NT2/D1 (cell line): ENCODE measurements at regions not wholly inside any gene's neighbourhood (a gene's known extent, or its start where the extent isn't known, plus 50 kb on each side); places are given as distances from the start of the nearest gene placed in this dataset.

Source experiments
- DNase-seq: peaks from one replicate; pipeline ENCODE4 v3.0.0-alpha.2; 2011; ENCODE audit warnings: low read depth, low spot score
- H3K27me3 ChIP-seq: 2 replicates; pipeline ENCODE4 v1.6.0; 2011; ENCODE audit warnings: mild to moderate bottlenecking; ENCODE audit not compliant: insufficient read length, insufficient read depth
- H3K36me3 ChIP-seq: 2 replicates; pipeline ENCODE4 v1.6.1; 2011; ENCODE audit warnings: mild to moderate bottlenecking, low read length, mixed read lengths; ENCODE audit not compliant: insufficient read depth, insufficient read length
- H3K4me1 ChIP-seq: 2 replicates; pipeline ENCODE4 v1.5.1; 2011; ENCODE audit not compliant: insufficient read depth, insufficient read length
- H3K4me3 ChIP-seq: 2 replicates; pipeline ENCODE4 v1.5.1; 2011; ENCODE audit warnings: low read depth; ENCODE audit not compliant: insufficient read length
- H3K9ac ChIP-seq: 2 replicates; pipeline ENCODE4 v1.6.0; 2011; ENCODE audit warnings: low read depth; ENCODE audit not compliant: insufficient read length
- H3K9me3 ChIP-seq: 2 replicates; pipeline ENCODE4 v1.5.1; 2011; ENCODE audit warnings: mild to moderate bottlenecking, low read length; ENCODE audit not compliant: insufficient read depth
- SUZ12 ChIP-seq: IDR thresholded peaks from 2 replicates; pipeline ENCODE4 v1.6.1; 2011; ENCODE audit not compliant: insufficient read length, insufficient read depth; ENCODE audit errors: extremely low read depth
- YY1 ChIP-seq: IDR thresholded peaks from 2 replicates; pipeline ENCODE4 v1.6.1; 2011; ENCODE audit not compliant: insufficient read length, insufficient read depth
- ZNF274 ChIP-seq: IDR thresholded peaks from 2 replicates; pipeline ENCODE4 v1.6.1; 2011; ENCODE audit warnings: mild to moderate bottlenecking, low read depth, low read length

GRCh38 chr20:51154708-51155690 is 132.1 kb upstream of the KCNG1 start:
- H3K4me3 ChIP-seq = no peak overlapping the region
- no peaks in the 10 kb centered on the region for H3K27me3 ChIP-seq
- TF ChIP-seq ZNF274 (no peak), SUZ12 (no peak), YY1 (no peak)
- H3K4me1 ChIP-seq = no peaks in the 10 kb centered on the region
- DNase-seq = no peak
- H3K36me3 ChIP-seq = no peaks in the 10 kb centered on the region
- no peaks in the 10 kb centered on the region for H3K9me3 ChIP-seq
- H3K9ac ChIP-seq = no peak overlapping the region

GRCh38 chr20:51153867-51154707 is 131.2 kb upstream of the KCNG1 start:
- no peaks in the 10 kb centered on the region for H3K9me3 ChIP-seq
- no peak overlapping the region for H3K4me3 ChIP-seq
- no peaks in the 10 kb centered on the region for H3K36me3 ChIP-seq
- no peaks in the 10 kb centered on the region for H3K27me3 ChIP-seq
- DNase-seq = no peak
- H3K4me1 ChIP-seq = no peaks in the 10 kb centered on the region
- TF ChIP-seq YY1 = no peak
- no peak for TF ChIP-seq ZNF274
- TF ChIP-seq SUZ12 = no peak
- H3K9ac ChIP-seq = no peak overlapping the region

GRCh38 chr20:51148941-51149340 is 126.0 kb upstream of the KCNG1 start:
- DNase-seq = no peak
- Histone ChIP-seq H3K9me3 (peaks cover 12% of the 10 kb centered on the region), H3K4me1 (no peaks in the 10 kb centered on the region), H3K36me3 (no peaks in the 10 kb centered on the region), H3K27me3 (no peaks in the 10 kb centered on the region), H3K9ac (no peak overlapping the region), H3K4me3 (no peak overlapping the region)
- no peak for TF ChIP-seq SUZ12

GRCh38 chr20:51144476-51144875 is 121.6 kb upstream of the KCNG1 start:
- H3K36me3 ChIP-seq = no peaks in the 10 kb centered on the region
- TF ChIP-seq ZNF274 (no peak), YY1 (no peak), SUZ12 (no peak)
- DNase-seq = no peak
- H3K9ac ChIP-seq = no peak overlapping the region
- H3K4me1 ChIP-seq = no peaks in the 10 kb centered on the region
- no peaks in the 10 kb centered on the region for H3K27me3 ChIP-seq
- H3K9me3 ChIP-seq = peaks cover 12% of the 10 kb centered on the region
- H3K4me3 ChIP-seq = no peak overlapping the region

GRCh38 chr20:51143652-51144051 is 120.7 kb upstream of the KCNG1 start:
- Histone ChIP-seq H3K9me3 (peaks cover 12% of the 10 kb centered on the region), H3K4me1 (no peaks in the 10 kb centered on the region), H3K27me3 (no peaks in the 10 kb centered on the region), H3K9ac (no peak overlapping the region), H3K36me3 (no peaks in the 10 kb centered on the region), H3K4me3 (no peak overlapping the region)
- TF ChIP-seq SUZ12 = no peak
- TF ChIP-seq YY1 = no peak
- TF ChIP-seq ZNF274 = no peak
- DNase-seq = no peak

- no peaks in the 10 kb centered on the region for H3K27me3 ChIP-seq
- no peaks in the 10 kb centered on the region for H3K36me3 ChIP-seq
- DNase-seq = no peak
- no peak overlapping the region for H3K4me3 ChIP-seq
- no peaks in the 10 kb centered on the region for H3K4me1 ChIP-seq
- no peak overlapping the region for H3K9ac ChIP-seq
- peaks cover 12% of the 10 kb centered on the region for H3K9me3 ChIP-seq
- TF ChIP-seq YY1 (no peak), SUZ12 (no peak), ZNF274 (no peak)
Observed at GRCh38 chr20:51142448-51142847, 119.5 kb upstream of the KCNG1 start.

GRCh38 chr20:51140671-51141070 is 117.8 kb upstream of the KCNG1 start:
- Histone ChIP-seq H3K36me3 (no peaks in the 10 kb centered on the region), H3K4me1 (no peaks in the 10 kb centered on the region), H3K27me3 (no peaks in the 10 kb centered on the region), H3K4me3 (no peak overlapping the region), H3K9me3 (peaks cover 4% of the 10 kb centered on the region; the same call in 1 of the 2 replicates), H3K9ac (no peak overlapping the region)
- TF ChIP-seq SUZ12 (no peak), YY1 (no peak), ZNF274 (no peak)
- no peak for DNase-seq
